ENCODE measurements at regions not wholly inside any gene's neighbourhood (a gene's known extent, or its start where the extent isn't known, plus 50 kb on each side); places are given as distances from the start of the nearest gene placed in this dataset.
"Not testable (repeated sequence)": the region's sequence is repeated elsewhere in the genome, so short reads cannot be mapped to it uniquely, and the experiment has no call there.

GRCh38 chr6:9732056-9732455 lies 682.8 kb downstream of the TFAP2A start:
- Mint-ChIP-seq H3K27ac (ENCODE audit: unreplicated experiment) (no peak overlapping the region), H3K4me1 (ENCODE audit: low read depth, unreplicated experiment) (no peaks in the 10 kb centered on the region), H3K4me3 (ENCODE audit: unreplicated experiment) (no peak overlapping the region), H3K27me3 (ENCODE audit: low read depth, unreplicated experiment) (no peaks in the 10 kb centered on the region), H3K9me3 (ENCODE audit: unreplicated experiment) (peaks cover 3% of the 10 kb centered on the region), H3K36me3 (ENCODE audit: low read depth, unreplicated experiment) (peaks cover 1% of the 10 kb centered on the region)
- H3K4me3 ChIP-seq (ENCODE audit: insufficient read depth, low read depth, low read length): no peak overlapping the region
- H3K9ac ChIP-seq (ENCODE audit: low read length): no peak overlapping the region
- no peaks in the 10 kb centered on the region for H3K79me2 ChIP-seq (ENCODE audit: insufficient read depth, low read length)
- no peak for DNase-seq (ENCODE audit: low read depth)
- H2AFZ ChIP-seq (ENCODE audit: low read depth, low read length): no peak overlapping the region
- no peak overlapping the region for H3K4me2 ChIP-seq (ENCODE audit: low read length)
- no peaks in the 10 kb centered on the region for H3K9me3 ChIP-seq (ENCODE audit: insufficient read depth, low read depth, low read length)
- no peak for FAIRE-seq
- H3K27me3 ChIP-seq (ENCODE audit: insufficient read depth, low read length): no peaks in the 10 kb centered on the region
- H3K27ac ChIP-seq (ENCODE audit: low read depth, low read length): no peak overlapping the region
- H3K4me1 ChIP-seq (ENCODE audit: insufficient read depth, low read length): no peaks in the 10 kb centered on the region
- TF ChIP-seq EZH2 (IDR thresholded peaks at IDR 0.05; ENCODE audit: insufficient read depth, low read length) (no peak), CTCF (IDR thresholded peaks at IDR 0.05; ENCODE audit: insufficient read depth, low read depth, low read length) (no peak)
- no peaks in the 10 kb centered on the region for H3K36me3 ChIP-seq (ENCODE audit: insufficient read depth, low read length)
- H4K20me1 ChIP-seq (ENCODE audit: insufficient read depth, low read length): no peaks in the 10 kb centered on the region

DNA sequence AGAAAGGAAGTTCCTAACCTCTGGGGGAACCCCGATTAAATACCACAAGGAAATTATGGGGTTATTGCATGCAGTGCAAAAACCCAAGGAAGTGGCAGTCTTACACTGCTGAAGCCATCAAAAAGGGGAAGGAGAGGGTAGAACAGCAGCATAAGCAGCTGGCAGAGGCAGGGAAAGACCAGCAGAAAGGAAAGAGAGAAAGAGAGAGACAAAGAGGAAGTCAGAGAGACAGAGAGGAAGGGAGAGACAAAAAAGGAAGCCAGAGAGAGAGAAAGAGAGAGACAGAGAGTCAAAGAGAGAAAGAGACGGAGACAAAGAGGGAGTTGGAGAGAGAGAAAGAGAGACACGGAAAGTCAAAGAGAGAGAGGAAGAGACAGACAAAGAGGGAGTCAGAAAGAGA lies 689.1 kb downstream of the TFAP2A start:
- H3K9me3 Mint-ChIP-seq (ENCODE audit: unreplicated experiment); H3K27ac Mint-ChIP-seq (ENCODE audit: unreplicated experiment): not testable (repeated sequence)

GRCh38 chr6:9717568-9717967 lies 697.3 kb downstream of the TFAP2A start:
- no peak for FAIRE-seq
- Mint-ChIP-seq H3K4me1 (ENCODE audit: low read depth, unreplicated experiment) (no peaks in the 10 kb centered on the region), H3K27me3 (ENCODE audit: low read depth, unreplicated experiment) (no peaks in the 10 kb centered on the region), H3K36me3 (ENCODE audit: low read depth, unreplicated experiment) (no peaks in the 10 kb centered on the region), H3K27ac (ENCODE audit: unreplicated experiment) (no peak overlapping the region), H3K4me3 (ENCODE audit: unreplicated experiment) (no peak overlapping the region), H3K9me3 (ENCODE audit: unreplicated experiment) (no peaks in the 10 kb centered on the region)
- H3K27ac ChIP-seq (ENCODE audit: low read depth, low read length): no peak overlapping the region
- no peaks in the 10 kb centered on the region for H3K27me3 ChIP-seq (ENCODE audit: insufficient read depth, low read length)
- H3K9ac ChIP-seq (ENCODE audit: low read length): no peak overlapping the region
- no peaks in the 10 kb centered on the region for H4K20me1 ChIP-seq (ENCODE audit: insufficient read depth, low read length)
- no peaks in the 10 kb centered on the region for H3K9me3 ChIP-seq (ENCODE audit: insufficient read depth, low read depth, low read length)
- DNase-seq (ENCODE audit: low read depth): no peak
- no peaks in the 10 kb centered on the region for H3K79me2 ChIP-seq (ENCODE audit: insufficient read depth, low read length)
- H3K4me1 ChIP-seq (ENCODE audit: insufficient read depth, low read length): no peaks in the 10 kb centered on the region
- H3K36me3 ChIP-seq (ENCODE audit: insufficient read depth, low read length): no peaks in the 10 kb centered on the region
- no peak overlapping the region for H3K4me3 ChIP-seq (ENCODE audit: insufficient read depth, low read depth, low read length)
- H2AFZ ChIP-seq (ENCODE audit: low read depth, low read length): no peak overlapping the region
- H3K4me2 ChIP-seq (ENCODE audit: low read length): no peak overlapping the region
- TF ChIP-seq EZH2 (IDR thresholded peaks at IDR 0.05; ENCODE audit: insufficient read depth, low read length) (no peak), CTCF (IDR thresholded peaks at IDR 0.05; ENCODE audit: insufficient read depth, low read depth, low read length) (no peak)

More for the DNA sequence above, 689.1 kb downstream of the TFAP2A start:
- FAIRE-seq; H3K4me3 ChIP-seq (ENCODE audit: insufficient read depth, low read depth, low read length); H3K4me1 ChIP-seq (ENCODE audit: insufficient read depth, low read length); H3K27me3 Mint-ChIP-seq (ENCODE audit: low read depth, unreplicated experiment); H3K79me2 ChIP-seq (ENCODE audit: insufficient read depth, low read length); H3K27ac ChIP-seq (ENCODE audit: low read depth, low read length); H3K9me3 ChIP-seq (ENCODE audit: insufficient read depth, low read depth, low read length); H3K4me2 ChIP-seq (ENCODE audit: low read length); DNase-seq (ENCODE audit: low read depth); H3K27me3 ChIP-seq (ENCODE audit: insufficient read depth, low read length); H3K4me3 Mint-ChIP-seq (ENCODE audit: unreplicated experiment); H3K36me3 Mint-ChIP-seq (ENCODE audit: low read depth, unreplicated experiment); H3K4me1 Mint-ChIP-seq (ENCODE audit: low read depth, unreplicated experiment); H3K36me3 ChIP-seq (ENCODE audit: insufficient read depth, low read length); H3K9ac ChIP-seq (ENCODE audit: low read length); H2AFZ ChIP-seq (ENCODE audit: low read depth, low read length); H4K20me1 ChIP-seq (ENCODE audit: insufficient read depth, low read length): not testable (repeated sequence)
